GM23248 (cell line): ENCODE measurements at regions not wholly inside any gene's neighbourhood (a gene's known extent, or its start where the extent isn't known, plus 50 kb on each side); places are given as distances from the start of the nearest gene placed in this dataset.

Experiments used
- EZH2 ChIP-seq: fragments of 200-600 bp; sonication (generic); IDR thresholded peaks from 2 replicates; pipeline ENCODE4 v1.6.1; 2018; ENCODE audit warnings: antibody characterized with exemption, mild to moderate bottlenecking; ENCODE audit not compliant: insufficient read depth, poor library complexity, severe bottlenecking
- EZH2phosphoT487 ChIP-seq: fragments of 200-600 bp; sonication (generic); IDR thresholded peaks from 2 replicates; pipeline ENCODE4 v1.6.1; 2018; ENCODE audit warnings: antibody characterized with exemption, moderate library complexity, mild to moderate bottlenecking, low read depth; ENCODE audit not compliant: insufficient read depth

DNA sequence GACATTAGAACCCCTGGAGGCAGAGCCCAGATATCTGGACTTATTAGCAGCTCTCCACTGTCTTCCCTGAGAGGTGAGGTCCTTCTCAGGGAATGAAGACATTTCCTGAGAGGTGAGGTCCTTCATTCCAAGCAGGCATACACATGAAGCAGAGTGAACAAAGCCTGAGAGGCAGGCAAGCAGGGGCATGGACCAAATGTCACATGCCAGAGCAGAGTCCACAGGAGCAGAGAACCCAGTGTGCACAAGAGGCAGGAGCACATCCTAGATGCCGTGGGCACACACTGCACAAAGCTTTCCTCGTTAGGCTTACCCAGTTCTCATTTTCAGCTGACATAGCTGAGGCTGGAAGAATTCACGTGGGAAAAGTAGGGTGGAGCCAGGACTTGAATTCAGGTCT lies 759.9 kb upstream of the HS6ST1 start:
- TF ChIP-seq EZH2phosphoT487: no peak
- no peak for TF ChIP-seq EZH2
